Panc1 (cell line): ENCODE measurements at regions not wholly inside any gene's neighbourhood (a gene's known extent, or its start where the extent isn't known, plus 50 kb on each side); places are given as distances from the start of the nearest gene placed in this dataset.

Experiments used
- ATAC-seq: fragments of 200-7000 bp; cut with Tn5 transposase; 2 replicates; pipeline ENCODE4 v1.9.1; 2020; ENCODE audit warnings: mild to moderate bottlenecking, moderate library complexity
- BruUV-seq: library from RNA; stranded (reverse); fragments of 400-500 nt; replicated peaks from 2 replicates; lab custom pipeline; 2021; lab: Mats Ljungman, UMichigan
- CTCF ChIA-PET: fragments of 300-600 bp; sonication (Branson Sonifier 250); formaldehyde crosslinking; loops from one replicate; lab custom pipeline; 2022; ENCODE audit warnings: antibody characterized with exemption; lab: Charles Lee
- POLR2A ChIA-PET: fragments of 300-600 bp; sonication (Branson Sonifier 250); formaldehyde crosslinking; loops from one replicate; lab custom pipeline; 2022; ENCODE audit warnings: antibody characterized with exemption; lab: Charles Lee
- DNase-seq: peaks from one replicate; pipeline ENCODE4 v3.0.0-alpha.2; 2010; ENCODE audit warnings: low read depth, low spot score
- H3K27ac ChIP-seq: 2 replicates; pipeline ENCODE4 v1.5.1; 2011; ENCODE audit warnings: mild to moderate bottlenecking, low read length, inconsistent platforms
- H3K27me3 ChIP-seq: fragments of 200-500 bp; sonication (Bioruptor generic); 2 replicates; pipeline ENCODE4 v1.6.0; 2014; ENCODE audit warnings: low read length, inconsistent platforms; ENCODE audit not compliant: control insufficient read depth, insufficient read depth
- H3K36me3 ChIP-seq: fragments of 200-500 bp; sonication (Bioruptor generic); 2 replicates; pipeline ENCODE4 v1.5.1; 2014; ENCODE audit warnings: inconsistent platforms, mild to moderate bottlenecking, low read length, moderate library complexity; ENCODE audit not compliant: control insufficient read depth, insufficient read depth
- H3K4me1 ChIP-seq: 2 replicates; pipeline ENCODE4 v1.5.1; 2011; ENCODE audit warnings: inconsistent platforms, mild to moderate bottlenecking, low read length, moderate library complexity; ENCODE audit not compliant: control insufficient read depth, insufficient read depth
- H3K4me3 ChIP-seq, 2 experiments: 2 replicates each; pipeline ENCODE4 v1.5.1; 2011 to 2012; ENCODE audit warnings: low read depth in 2 of 2, low read length in 2 of 2, mild to moderate bottlenecking in 2 of 2, inconsistent platforms in 1 of 2, moderate library complexity in 1 of 2
- H3K9me3 ChIP-seq: fragments of 200-500 bp; sonication (Bioruptor generic); 2 replicates; pipeline ENCODE4 v1.5.1; 2014; ENCODE audit warnings: low read depth, mild to moderate bottlenecking, inconsistent platforms, low read length, moderate library complexity; ENCODE audit not compliant: control insufficient read depth, insufficient read depth
- POLR2AphosphoS5 ChIP-seq: IDR thresholded peaks from 2 replicates; pipeline ENCODE4 v1.6.1; 2012; ENCODE audit warnings: mild to moderate bottlenecking, low read depth, low read length, moderate library complexity
- SIN3A ChIP-seq: IDR thresholded peaks from 2 replicates; pipeline ENCODE4 v1.6.1; 2012; ENCODE audit warnings: low read depth, mild to moderate bottlenecking, low read length, moderate library complexity, borderline replicate concordance; ENCODE audit not compliant: insufficient read depth
- TCF7L2 ChIP-seq: IDR thresholded peaks from 2 replicates; pipeline ENCODE4 v1.6.1; 2011; ENCODE audit warnings: mild to moderate bottlenecking, low read depth, low read length, inconsistent platforms
- in situ Hi-C: cut with HindIII; loops from 2 replicates; pipeline ENCODE4 v1.10.0; 2016; ENCODE audit warnings: low sequenced_read_pairs, low pct_unique_long_range_greater_than_20kb
- intact Hi-C: fragments of 100-400 bp; cut with micrococcal nuclease; formaldehyde crosslinking; loops from one replicate; pipeline ENCODE4 v1.10.0; 2022; ENCODE audit not compliant: unreplicated experiment
- TF ChIP-seq, protein P1 (sequence below): fragments of 450-650 bp; IDR thresholded peaks from 2 replicates; pipeline ENCODE4 v1.5.1; 2017; ENCODE audit warnings: mild to moderate bottlenecking
- TF ChIP-seq, protein P2 (sequence below), 2 experiments: IDR thresholded peaks; 2 replicates each; pipeline ENCODE4 v1.6.1; 2011 to 2012; ENCODE audit warnings: low read depth in 2 of 2, control low read depth in 1 of 2, low read length in 1 of 2, mild to moderate bottlenecking in 1 of 2, moderate library complexity in 1 of 2; ENCODE audit not compliant: insufficient read depth in 1 of 2

DNA sequence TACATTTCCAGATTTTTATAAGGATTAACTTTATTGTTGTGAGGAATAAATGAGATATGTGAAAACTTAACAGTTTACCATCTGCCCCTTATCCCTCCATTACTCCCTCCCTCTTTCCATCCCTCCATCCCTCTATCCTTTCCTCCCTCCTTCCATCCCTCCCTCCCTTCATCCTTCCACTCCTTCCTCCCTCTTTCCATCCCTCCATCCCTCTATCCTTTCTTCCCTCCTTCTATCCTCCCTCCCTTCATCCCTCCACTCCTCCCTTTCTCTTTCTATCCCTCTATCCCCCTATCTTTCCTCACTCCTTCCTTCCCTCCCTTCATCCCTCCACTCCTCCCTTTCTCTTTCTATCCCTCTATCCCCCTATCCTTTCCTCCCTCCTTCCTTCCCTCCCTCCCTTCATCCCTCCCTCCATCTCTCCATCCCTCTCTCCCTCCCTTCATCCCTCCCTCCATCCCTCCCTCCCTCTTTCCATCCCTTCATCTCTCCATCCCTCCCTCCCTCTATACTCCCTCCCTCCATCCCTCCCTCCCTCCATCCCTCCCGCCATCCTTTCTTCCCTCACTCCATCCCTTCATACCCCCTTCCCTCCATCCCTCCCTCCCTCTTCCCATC is 181.8 kb upstream of the PLXNC1 start:
- Histone ChIP-seq H3K4me1 (no peaks in the 10 kb centered on the region), H3K9me3 (no peaks in the 10 kb centered on the region), H3K27me3 (no peaks in the 10 kb centered on the region), H3K4me3 (no peak overlapping the region), H3K27ac (no peak overlapping the region), H3K36me3 (no peaks in the 10 kb centered on the region)
- intact Hi-C loops: no loop called here
- no peak for DNase-seq
- no TSS peak for BruUV-seq
- in situ Hi-C loops: no loop called here
- ChIA-PET POLR2A (no interaction called here), CTCF (no interaction called here)
- TF ChIP-seq POLR2AphosphoS5: no peak
- TF ChIP-seq, protein P1, sequence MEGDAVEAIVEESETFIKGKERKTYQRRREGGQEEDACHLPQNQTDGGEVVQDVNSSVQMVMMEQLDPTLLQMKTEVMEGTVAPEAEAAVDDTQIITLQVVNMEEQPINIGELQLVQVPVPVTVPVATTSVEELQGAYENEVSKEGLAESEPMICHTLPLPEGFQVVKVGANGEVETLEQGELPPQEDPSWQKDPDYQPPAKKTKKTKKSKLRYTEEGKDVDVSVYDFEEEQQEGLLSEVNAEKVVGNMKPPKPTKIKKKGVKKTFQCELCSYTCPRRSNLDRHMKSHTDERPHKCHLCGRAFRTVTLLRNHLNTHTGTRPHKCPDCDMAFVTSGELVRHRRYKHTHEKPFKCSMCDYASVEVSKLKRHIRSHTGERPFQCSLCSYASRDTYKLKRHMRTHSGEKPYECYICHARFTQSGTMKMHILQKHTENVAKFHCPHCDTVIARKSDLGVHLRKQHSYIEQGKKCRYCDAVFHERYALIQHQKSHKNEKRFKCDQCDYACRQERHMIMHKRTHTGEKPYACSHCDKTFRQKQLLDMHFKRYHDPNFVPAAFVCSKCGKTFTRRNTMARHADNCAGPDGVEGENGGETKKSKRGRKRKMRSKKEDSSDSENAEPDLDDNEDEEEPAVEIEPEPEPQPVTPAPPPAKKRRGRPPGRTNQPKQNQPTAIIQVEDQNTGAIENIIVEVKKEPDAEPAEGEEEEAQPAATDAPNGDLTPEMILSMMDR: no peak
- TF ChIP-seq TCF7L2: no peak
- no peak for TF ChIP-seq SIN3A
- TF ChIP-seq, protein P2, sequence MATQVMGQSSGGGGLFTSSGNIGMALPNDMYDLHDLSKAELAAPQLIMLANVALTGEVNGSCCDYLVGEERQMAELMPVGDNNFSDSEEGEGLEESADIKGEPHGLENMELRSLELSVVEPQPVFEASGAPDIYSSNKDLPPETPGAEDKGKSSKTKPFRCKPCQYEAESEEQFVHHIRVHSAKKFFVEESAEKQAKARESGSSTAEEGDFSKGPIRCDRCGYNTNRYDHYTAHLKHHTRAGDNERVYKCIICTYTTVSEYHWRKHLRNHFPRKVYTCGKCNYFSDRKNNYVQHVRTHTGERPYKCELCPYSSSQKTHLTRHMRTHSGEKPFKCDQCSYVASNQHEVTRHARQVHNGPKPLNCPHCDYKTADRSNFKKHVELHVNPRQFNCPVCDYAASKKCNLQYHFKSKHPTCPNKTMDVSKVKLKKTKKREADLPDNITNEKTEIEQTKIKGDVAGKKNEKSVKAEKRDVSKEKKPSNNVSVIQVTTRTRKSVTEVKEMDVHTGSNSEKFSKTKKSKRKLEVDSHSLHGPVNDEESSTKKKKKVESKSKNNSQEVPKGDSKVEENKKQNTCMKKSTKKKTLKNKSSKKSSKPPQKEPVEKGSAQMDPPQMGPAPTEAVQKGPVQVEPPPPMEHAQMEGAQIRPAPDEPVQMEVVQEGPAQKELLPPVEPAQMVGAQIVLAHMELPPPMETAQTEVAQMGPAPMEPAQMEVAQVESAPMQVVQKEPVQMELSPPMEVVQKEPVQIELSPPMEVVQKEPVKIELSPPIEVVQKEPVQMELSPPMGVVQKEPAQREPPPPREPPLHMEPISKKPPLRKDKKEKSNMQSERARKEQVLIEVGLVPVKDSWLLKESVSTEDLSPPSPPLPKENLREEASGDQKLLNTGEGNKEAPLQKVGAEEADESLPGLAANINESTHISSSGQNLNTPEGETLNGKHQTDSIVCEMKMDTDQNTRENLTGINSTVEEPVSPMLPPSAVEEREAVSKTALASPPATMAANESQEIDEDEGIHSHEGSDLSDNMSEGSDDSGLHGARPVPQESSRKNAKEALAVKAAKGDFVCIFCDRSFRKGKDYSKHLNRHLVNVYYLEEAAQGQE (IDR thresholded peaks at IDR 0.05; ENCODE audit: insufficient read depth in 1 of 2, low read depth in 2 of 2, low read length in 1 of 2): no peak
- ATAC-seq: no peak

- H3K36me3 ChIP-seq: no peaks in the 10 kb centered on the region
- in situ Hi-C loops: no loop called here
- no peak for ATAC-seq
- no peaks in the 10 kb centered on the region for H3K27me3 ChIP-seq
- no peaks in the 10 kb centered on the region for H3K4me1 ChIP-seq
- no peaks in the 10 kb centered on the region for H3K9me3 ChIP-seq
- BruUV-seq: no TSS peak
- no peak overlapping the region for H3K4me3 ChIP-seq
- ChIA-PET CTCF (no interaction called here), POLR2A (no interaction called here)
- intact Hi-C loops: no loop called here
- TF ChIP-seq, protein P1: no peak
- TF ChIP-seq POLR2AphosphoS5: no peak
- no peak overlapping the region for H3K27ac ChIP-seq
- DNase-seq: no peak
Measured at GRCh38 chr12:93967454-93967853, 180.9 kb upstream of the PLXNC1 start.
